Tibial nerve (tissue), 4 donors: ENCODE measurements at regions not wholly inside any gene's neighbourhood (a gene's known extent, or its start where the extent isn't known, plus 50 kb on each side); places are given as distances from the start of the nearest gene placed in this dataset.

Experiments used
- EP300 ChIP-seq, 2 donors: sonication (generic); formaldehyde crosslinking; IDR thresholded peaks; one replicate each; pipeline ENCODE4 v1.6.1; 2017; ENCODE audit warnings: antibody characterized with exemption in 2 of 2, mild to moderate bottlenecking in 1 of 2
- POLR2A ChIP-seq, 2 donors: fragments of 450-650 bp; IDR thresholded peaks; one replicate each; pipeline ENCODE4 v1.6.1; 2017; ENCODE audit warnings: antibody characterized with exemption in 2 of 2, mild to moderate bottlenecking in 2 of 2, moderate library complexity in 2 of 2
- TF ChIP-seq, protein P1 (sequence below), 5 experiments: fragments of 200-600 bp in 3 of 5; fragments of 450-650 bp in 2 of 5; sonication (generic) in 3 of 5; IDR thresholded peaks; one replicate each; pipeline ENCODE4 v1.5.1; 2016 to 2019; ENCODE audit warnings: antibody characterized with exemption in 5 of 5, mild to moderate bottlenecking in 3 of 5, moderate library complexity in 2 of 5

DNA sequence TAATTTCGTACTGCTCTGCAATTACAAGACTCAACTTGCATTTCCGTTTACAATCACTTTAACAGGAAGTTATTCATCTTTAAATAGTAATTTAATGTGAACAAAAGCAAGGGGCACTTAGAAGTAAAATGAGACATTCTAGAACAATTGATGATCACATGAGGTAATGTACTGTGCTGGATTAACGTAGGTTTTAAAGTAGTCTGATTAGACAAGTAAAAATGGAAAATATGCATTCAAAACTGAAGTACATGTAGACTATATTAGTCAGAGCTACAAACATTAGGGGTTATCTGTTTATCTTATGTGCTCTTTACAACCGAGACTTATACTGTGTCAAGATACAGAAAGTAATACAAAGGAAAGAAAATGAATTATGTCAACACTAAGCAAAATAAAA, 1528.0 kb downstream of the SLITRK5 start:
- TF ChIP-seq, protein P1, sequence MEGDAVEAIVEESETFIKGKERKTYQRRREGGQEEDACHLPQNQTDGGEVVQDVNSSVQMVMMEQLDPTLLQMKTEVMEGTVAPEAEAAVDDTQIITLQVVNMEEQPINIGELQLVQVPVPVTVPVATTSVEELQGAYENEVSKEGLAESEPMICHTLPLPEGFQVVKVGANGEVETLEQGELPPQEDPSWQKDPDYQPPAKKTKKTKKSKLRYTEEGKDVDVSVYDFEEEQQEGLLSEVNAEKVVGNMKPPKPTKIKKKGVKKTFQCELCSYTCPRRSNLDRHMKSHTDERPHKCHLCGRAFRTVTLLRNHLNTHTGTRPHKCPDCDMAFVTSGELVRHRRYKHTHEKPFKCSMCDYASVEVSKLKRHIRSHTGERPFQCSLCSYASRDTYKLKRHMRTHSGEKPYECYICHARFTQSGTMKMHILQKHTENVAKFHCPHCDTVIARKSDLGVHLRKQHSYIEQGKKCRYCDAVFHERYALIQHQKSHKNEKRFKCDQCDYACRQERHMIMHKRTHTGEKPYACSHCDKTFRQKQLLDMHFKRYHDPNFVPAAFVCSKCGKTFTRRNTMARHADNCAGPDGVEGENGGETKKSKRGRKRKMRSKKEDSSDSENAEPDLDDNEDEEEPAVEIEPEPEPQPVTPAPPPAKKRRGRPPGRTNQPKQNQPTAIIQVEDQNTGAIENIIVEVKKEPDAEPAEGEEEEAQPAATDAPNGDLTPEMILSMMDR (IDR thresholded peaks at IDR 0.05), result no peak
- TF ChIP-seq EP300 (IDR thresholded peaks at IDR 0.05), result no peak
- TF ChIP-seq POLR2A (IDR thresholded peaks at IDR 0.05), result no peak
